GM21360 (cell line): ENCODE measurements at regions not wholly inside any gene's neighbourhood (a gene's known extent, or its start where the extent isn't known, plus 50 kb on each side); places are given as distances from the start of the nearest gene placed in this dataset.

Source experiments
- ATAC-seq: cut with Tn5 transposase; IDR thresholded peaks from one replicate; pipeline ENCODE4 v1.9.1; 2021; ENCODE audit warnings: mild to moderate bottlenecking, moderate library complexity; ENCODE audit not compliant: unreplicated experiment

GRCh38 chr12:60120199-60120598, 524.4 kb downstream of the SLC16A7 start:
- no peak for ATAC-seq

DNA sequence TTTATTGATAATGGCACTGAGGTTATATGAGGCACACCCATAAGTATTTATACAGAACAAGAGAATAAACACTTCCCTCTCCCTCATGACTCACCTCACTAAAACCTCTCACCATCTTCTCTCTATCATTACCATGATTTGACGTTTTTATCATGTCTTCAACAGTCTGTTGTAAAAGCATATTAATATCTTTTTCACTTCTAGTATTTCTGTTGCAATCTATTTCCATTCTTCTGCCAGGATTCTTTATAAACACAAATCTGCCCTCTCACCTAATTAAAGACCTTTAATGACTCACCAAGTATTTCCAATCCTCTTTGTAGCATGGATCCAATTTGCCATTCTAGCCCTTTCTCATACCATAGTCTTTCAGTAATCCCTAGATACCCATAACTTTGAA, 527.7 kb downstream of the SLC16A7 start:
- ATAC-seq: no peak

GRCh38 chr12:60137513-60137912, 541.7 kb downstream of the SLC16A7 start:
- no peak for ATAC-seq

GRCh38 chr12:60138526-60138925, 542.7 kb downstream of the SLC16A7 start:
- no peak for ATAC-seq

DNA sequence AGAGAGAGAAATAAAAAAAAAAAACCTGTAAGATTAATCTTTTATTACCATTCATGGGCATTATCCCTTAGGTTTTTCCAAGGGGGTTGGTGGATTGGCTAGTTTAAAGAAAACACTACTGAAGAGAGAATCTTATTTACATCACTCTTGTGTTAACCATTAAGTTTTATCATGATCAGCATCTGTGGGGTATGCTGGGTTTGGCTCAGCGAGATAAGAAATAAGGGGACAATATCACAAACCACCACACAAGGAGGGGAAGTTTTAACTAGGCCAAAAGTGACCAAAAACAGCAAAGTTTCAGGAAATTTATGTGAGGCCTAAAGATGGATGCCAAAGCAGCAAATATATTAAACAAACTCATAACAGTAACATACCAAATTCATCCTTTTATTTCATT, 548.6 kb downstream of the SLC16A7 start:
- no peak for ATAC-seq

DNA sequence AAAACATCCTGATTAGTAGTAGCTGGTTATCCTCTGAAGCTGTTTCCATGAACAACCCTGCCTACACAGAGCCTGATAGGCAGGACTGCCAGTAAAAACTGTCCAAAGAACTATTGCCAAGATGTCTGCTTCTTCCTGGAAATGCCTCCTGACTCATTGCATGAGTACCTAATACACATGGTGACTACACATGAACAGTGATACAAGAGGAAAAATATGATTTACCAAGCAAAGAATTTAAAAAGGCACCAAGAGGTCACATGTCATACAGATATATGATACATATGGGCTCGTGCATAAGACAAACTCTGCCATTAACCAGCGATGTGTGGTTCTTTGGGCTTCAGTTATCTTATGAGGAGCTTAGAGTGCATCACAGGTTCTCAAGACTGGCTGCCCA, 552.3 kb downstream of the SLC16A7 start:
- ATAC-seq: no peak

DNA sequence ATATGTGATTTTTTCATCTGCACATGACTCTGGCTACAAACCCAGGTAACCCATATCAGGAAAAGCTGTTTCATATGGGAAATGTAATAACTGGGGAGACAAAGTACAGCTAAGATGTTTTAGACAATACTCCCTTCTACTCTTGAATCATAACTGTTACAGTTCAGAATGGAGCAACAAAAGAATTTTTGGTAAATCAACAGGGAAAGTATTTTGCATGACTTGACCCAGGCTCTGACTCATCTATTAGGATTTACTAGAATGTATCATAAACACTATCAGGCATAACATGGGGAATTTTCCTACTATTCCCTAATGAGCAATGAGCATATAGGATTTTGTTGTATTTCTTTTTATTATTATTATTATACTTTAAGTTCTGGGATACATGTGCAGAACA, 553.0 kb downstream of the SLC16A7 start:
- ATAC-seq: no peak

- no peak for ATAC-seq
Measured at GRCh38 chr12:60152756-60153155, 556.9 kb downstream of the SLC16A7 start.

- no peak for ATAC-seq
Measured at GRCh38 chr12:60159761-60160160, 563.9 kb downstream of the SLC16A7 start.

GRCh38 chr12:60162988-60163720, 567.3 kb downstream of the SLC16A7 start:
- ATAC-seq: no peak

DNA sequence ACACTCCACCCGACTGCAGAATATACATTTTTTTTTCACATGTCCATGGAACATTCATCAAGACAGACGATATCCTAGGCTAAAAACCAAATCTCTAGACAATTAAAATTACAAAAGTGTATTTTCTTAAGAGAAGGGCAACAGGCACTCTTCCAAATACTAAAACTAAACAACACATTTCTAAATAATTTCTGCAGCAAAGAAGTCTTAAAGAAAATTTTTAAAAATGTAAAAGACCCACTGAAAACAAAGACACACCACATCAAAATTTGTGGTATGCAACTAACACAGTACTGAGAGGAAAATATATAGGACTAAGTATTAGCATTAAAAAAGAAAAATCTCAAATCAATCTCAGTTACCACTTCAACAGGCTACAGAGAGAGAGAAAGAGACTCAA, 570.0 kb downstream of the SLC16A7 start:
- no peak for ATAC-seq

- ATAC-seq: no peak
Measured at GRCh38 chr12:60168441-60168840, 572.6 kb downstream of the SLC16A7 start.

- ATAC-seq: no peak
Measured at GRCh38 chr12:60169904-60170303, 574.1 kb downstream of the SLC16A7 start.

DNA sequence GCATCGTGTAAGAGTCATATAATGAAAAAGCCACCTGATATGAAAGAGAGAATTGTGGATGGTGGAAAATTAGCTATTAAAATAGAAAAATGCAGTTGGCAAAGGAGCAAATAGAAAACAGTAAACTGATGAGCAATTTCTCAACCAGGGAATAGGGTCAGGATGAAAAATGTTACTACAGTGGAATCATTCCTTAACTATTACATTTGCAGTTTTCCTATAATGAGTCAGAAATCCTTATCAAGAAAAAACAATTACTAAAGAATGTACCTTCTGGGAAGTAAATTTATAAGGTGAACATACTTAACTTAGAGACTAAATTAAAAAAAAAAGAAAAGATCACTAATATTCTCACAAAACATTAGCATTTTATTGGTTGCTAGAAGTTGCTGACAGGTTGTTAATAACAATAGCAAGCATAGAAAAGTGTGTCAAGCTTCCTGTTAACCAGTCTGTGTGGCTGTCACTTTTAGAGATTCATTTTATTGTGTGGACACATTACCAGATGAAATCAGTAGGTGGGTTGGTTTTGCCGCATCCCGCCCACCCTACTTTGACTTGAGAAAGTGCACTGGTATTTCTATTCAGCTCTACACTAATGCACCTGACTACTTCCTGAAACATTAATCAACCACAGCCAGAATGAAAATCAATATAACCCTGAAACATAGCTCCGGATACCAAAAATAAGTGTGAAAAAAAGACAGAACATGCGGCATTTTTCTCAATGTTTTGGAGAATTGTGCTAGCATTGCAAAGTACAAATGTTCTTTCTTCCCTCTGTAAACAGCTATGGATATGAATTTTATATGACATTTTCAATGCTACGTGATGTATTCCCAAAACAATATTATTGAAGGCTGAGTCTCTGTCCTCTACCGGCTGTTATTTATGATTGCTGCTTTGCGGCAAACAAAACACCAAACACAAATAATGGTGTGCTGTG, 576.7 kb downstream of the SLC16A7 start:
- ATAC-seq: no peak

GRCh38 chr12:60173224-60174170, 577.7 kb downstream of the SLC16A7 start:
- no peak for ATAC-seq

DNA sequence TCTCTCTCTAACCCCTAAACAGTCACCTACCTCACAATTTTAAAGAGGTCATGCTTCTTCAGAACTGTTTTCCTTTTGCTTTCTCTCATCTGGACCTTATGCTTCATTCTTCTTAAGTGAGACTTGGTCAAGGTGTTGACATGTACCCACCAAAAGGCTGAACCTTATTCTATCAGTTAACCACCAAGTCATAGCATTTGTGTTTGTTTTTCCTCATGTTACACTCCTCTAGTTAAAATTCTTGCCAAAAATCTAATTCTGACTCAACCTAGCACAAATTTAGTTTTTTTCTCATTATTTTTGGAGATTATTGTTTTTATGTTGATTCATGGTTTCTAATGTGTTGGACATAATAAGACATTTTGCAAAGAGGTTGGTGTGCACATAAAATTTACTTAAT, 578.6 kb downstream of the SLC16A7 start:
- ATAC-seq: no peak

- ATAC-seq: no peak
Measured at GRCh38 chr12:60174941-60175340, 579.1 kb downstream of the SLC16A7 start.

DNA sequence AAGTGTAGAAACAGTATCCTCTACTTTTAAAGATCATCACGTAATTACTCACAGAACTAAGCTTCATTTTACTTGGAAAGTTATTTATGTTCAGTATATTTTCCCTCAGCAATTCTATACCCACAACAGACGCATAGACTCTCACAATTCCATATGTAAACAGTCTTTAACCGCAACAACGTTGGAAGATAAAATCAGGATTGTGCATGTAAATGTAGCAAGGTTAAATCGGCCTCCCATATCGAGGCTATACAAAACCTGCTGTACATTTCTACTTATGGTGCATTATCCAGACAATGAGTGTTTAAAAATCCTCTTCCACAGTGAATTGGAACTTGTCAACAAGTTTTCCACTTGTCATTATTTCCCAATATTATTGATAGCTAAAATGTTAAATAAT, 581.1 kb downstream of the SLC16A7 start:
- ATAC-seq: no peak

- no peak for ATAC-seq
Measured at GRCh38 chr12:60180298-60180697, 584.5 kb downstream of the SLC16A7 start.

DNA sequence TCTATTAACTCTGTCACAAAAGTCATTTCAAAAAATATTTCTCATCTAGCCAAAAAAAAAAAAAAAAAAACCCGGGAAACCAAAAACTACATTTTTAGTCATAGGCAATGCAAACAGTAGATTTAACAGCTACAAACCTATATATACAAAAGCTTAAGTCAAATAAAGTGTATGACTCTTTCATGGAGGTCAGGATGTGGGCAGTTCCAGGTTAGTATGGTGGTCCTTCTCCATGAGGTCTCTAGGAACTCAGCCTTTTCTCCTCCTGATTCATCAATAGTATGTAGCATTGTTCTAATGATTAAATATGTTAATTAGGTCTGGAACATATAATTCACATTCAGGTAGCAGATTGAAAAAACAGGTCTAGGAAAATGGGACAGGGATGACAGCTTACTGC, 586.5 kb downstream of the SLC16A7 start:
- no peak for ATAC-seq

DNA sequence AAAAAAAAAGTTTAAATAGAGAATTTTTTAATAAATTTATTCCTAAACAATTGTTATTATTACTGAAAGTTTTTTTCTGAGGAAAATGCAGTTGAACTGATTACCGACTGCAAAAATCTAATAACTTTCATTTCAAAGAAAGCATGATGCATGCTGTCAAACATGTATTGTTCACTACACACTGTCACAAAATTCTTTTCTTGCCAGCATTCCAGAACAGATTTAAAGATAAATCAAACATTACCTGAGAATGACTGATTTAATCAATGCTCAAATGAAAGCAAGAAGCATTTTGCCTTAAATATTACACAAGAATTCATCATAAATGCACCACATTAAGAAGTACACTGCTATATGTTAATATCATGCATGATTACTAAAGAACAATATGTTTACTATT, 588.3 kb downstream of the SLC16A7 start:
- no peak for ATAC-seq
